Panc1 (cell line): ENCODE measurements at regions not wholly inside any gene's neighbourhood (a gene's known extent, or its start where the extent isn't known, plus 50 kb on each side); places are given as distances from the start of the nearest gene placed in this dataset.

Experiments used
- ATAC-seq: fragments of 200-7000 bp; cut with Tn5 transposase; 2 replicates; pipeline ENCODE4 v1.9.1; 2020; ENCODE audit warnings: mild to moderate bottlenecking, moderate library complexity
- BruUV-seq: library from RNA; stranded (reverse); fragments of 400-500 nt; replicated peaks from 2 replicates; lab custom pipeline; 2021; lab: Mats Ljungman, UMichigan
- CTCF ChIA-PET: fragments of 300-600 bp; sonication (Branson Sonifier 250); formaldehyde crosslinking; loops from one replicate; lab custom pipeline; 2022; ENCODE audit warnings: antibody characterized with exemption; lab: Charles Lee
- POLR2A ChIA-PET: fragments of 300-600 bp; sonication (Branson Sonifier 250); formaldehyde crosslinking; loops from one replicate; lab custom pipeline; 2022; ENCODE audit warnings: antibody characterized with exemption; lab: Charles Lee
- DNase-seq: peaks from one replicate; pipeline ENCODE4 v3.0.0-alpha.2; 2010; ENCODE audit warnings: low read depth, low spot score
- H3K27ac ChIP-seq: 2 replicates; pipeline ENCODE4 v1.5.1; 2011; ENCODE audit warnings: mild to moderate bottlenecking, low read length, inconsistent platforms
- H3K27me3 ChIP-seq: fragments of 200-500 bp; sonication (Bioruptor generic); 2 replicates; pipeline ENCODE4 v1.6.0; 2014; ENCODE audit warnings: low read length, inconsistent platforms; ENCODE audit not compliant: control insufficient read depth, insufficient read depth
- H3K36me3 ChIP-seq: fragments of 200-500 bp; sonication (Bioruptor generic); 2 replicates; pipeline ENCODE4 v1.5.1; 2014; ENCODE audit warnings: inconsistent platforms, mild to moderate bottlenecking, low read length, moderate library complexity; ENCODE audit not compliant: control insufficient read depth, insufficient read depth
- H3K4me1 ChIP-seq: 2 replicates; pipeline ENCODE4 v1.5.1; 2011; ENCODE audit warnings: inconsistent platforms, mild to moderate bottlenecking, low read length, moderate library complexity; ENCODE audit not compliant: control insufficient read depth, insufficient read depth
- H3K4me3 ChIP-seq, 2 experiments: 2 replicates each; pipeline ENCODE4 v1.5.1; 2011 to 2012; ENCODE audit warnings: low read depth in 2 of 2, low read length in 2 of 2, mild to moderate bottlenecking in 2 of 2, inconsistent platforms in 1 of 2, moderate library complexity in 1 of 2
- H3K9me3 ChIP-seq: fragments of 200-500 bp; sonication (Bioruptor generic); 2 replicates; pipeline ENCODE4 v1.5.1; 2014; ENCODE audit warnings: low read depth, mild to moderate bottlenecking, inconsistent platforms, low read length, moderate library complexity; ENCODE audit not compliant: control insufficient read depth, insufficient read depth
- CTCF ChIP-seq: fragments of 450-650 bp; IDR thresholded peaks from 2 replicates; pipeline ENCODE4 v1.5.1; 2017; ENCODE audit warnings: mild to moderate bottlenecking
- POLR2AphosphoS5 ChIP-seq: IDR thresholded peaks from 2 replicates; pipeline ENCODE4 v1.6.1; 2012; ENCODE audit warnings: mild to moderate bottlenecking, low read depth, low read length, moderate library complexity
- REST ChIP-seq, 2 experiments: IDR thresholded peaks; 2 replicates each; pipeline ENCODE4 v1.6.1; 2011 to 2012; ENCODE audit warnings: low read depth in 2 of 2, control low read depth in 1 of 2, low read length in 1 of 2, mild to moderate bottlenecking in 1 of 2, moderate library complexity in 1 of 2; ENCODE audit not compliant: insufficient read depth in 1 of 2
- SIN3A ChIP-seq: IDR thresholded peaks from 2 replicates; pipeline ENCODE4 v1.6.1; 2012; ENCODE audit warnings: low read depth, mild to moderate bottlenecking, low read length, moderate library complexity, borderline replicate concordance; ENCODE audit not compliant: insufficient read depth
- TCF7L2 ChIP-seq: IDR thresholded peaks from 2 replicates; pipeline ENCODE4 v1.6.1; 2011; ENCODE audit warnings: mild to moderate bottlenecking, low read depth, low read length, inconsistent platforms
- in situ Hi-C: cut with HindIII; loops from 2 replicates; pipeline ENCODE4 v1.10.0; 2016; ENCODE audit warnings: low sequenced_read_pairs, low pct_unique_long_range_greater_than_20kb
- intact Hi-C: fragments of 100-400 bp; cut with micrococcal nuclease; formaldehyde crosslinking; loops from one replicate; pipeline ENCODE4 v1.10.0; 2022; ENCODE audit not compliant: unreplicated experiment

DNA sequence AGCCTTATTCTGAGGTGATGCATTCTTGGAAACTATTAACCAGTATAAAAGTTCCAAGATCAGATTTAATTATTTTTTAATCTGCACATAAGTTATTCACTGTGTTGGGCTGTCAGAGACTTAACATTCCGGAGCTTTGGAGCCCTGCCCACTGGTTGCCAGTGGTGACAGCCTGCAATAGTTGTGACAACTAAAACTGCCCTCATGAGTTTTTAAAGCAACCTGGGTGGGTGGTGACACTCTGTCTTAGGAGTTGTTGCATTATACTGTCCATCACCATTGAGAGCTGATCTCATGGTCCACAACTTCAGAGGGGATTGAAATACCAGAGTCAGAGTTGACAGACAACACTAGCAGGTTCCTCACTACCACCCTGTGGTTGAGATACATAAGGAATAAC is 653.9 kb upstream of the USP24 start:
- Histone ChIP-seq H3K4me3 (no peak overlapping the region), H3K27me3 (no peaks in the 10 kb centered on the region), H3K4me1 (no peaks in the 10 kb centered on the region), H3K36me3 (no peaks in the 10 kb centered on the region), H3K27ac (no peak overlapping the region), H3K9me3 (no peaks in the 10 kb centered on the region)
- POLR2A ChIA-PET = no interaction called here
- BruUV-seq = no TSS peak
- DNase-seq (no peak), ATAC-seq (no peak)
- intact Hi-C loops = no loop called here
- TF ChIP-seq REST (IDR thresholded peaks at IDR 0.05; ENCODE audit: insufficient read depth in 1 of 2, low read depth in 2 of 2, low read length in 1 of 2) (no peak), TCF7L2 (no peak), CTCF (no peak), POLR2AphosphoS5 (no peak), SIN3A (no peak)
- in situ Hi-C loops = no loop called here
- CTCF ChIA-PET = no interaction called here

DNA sequence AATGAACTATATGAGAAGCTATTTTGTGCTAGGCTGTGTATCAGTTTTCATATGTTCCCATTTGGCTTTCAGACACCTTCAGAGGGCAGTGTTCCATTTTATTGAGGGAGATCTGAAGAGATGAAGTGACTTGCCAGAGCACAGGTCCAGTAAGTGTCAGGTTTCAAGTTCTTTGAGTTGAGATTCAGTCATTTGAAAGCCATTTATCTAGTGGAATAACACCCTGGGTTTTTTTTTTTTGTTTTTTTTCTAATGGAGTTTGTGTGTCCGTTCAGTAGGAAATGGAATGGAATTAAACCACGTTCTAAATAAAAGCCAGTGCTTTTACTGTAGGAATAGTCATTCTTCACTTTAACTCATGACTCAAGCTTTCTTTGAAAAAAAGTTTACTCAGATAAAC is 652.9 kb upstream of the USP24 start:
- in situ Hi-C loops = no loop called here
- Histone ChIP-seq H3K9me3 (no peaks in the 10 kb centered on the region), H3K4me3 (no peak overlapping the region), H3K36me3 (no peaks in the 10 kb centered on the region), H3K27me3 (no peaks in the 10 kb centered on the region), H3K4me1 (no peaks in the 10 kb centered on the region), H3K27ac (no peak overlapping the region)
- ATAC-seq = no peak
- TF ChIP-seq TCF7L2 (no peak), REST (IDR thresholded peaks at IDR 0.05; ENCODE audit: insufficient read depth in 1 of 2, low read depth in 2 of 2, low read length in 1 of 2) (no peak), POLR2AphosphoS5 (no peak), SIN3A (no peak), CTCF (no peak)
- no TSS peak for BruUV-seq
- POLR2A ChIA-PET = no interaction called here
- CTCF ChIA-PET = no interaction called here
- no peak for DNase-seq
- intact Hi-C loops = no loop called here
